HEK293 (cell line): ENCODE measurements at regions not wholly inside any gene's neighbourhood (a gene's known extent, or its start where the extent isn't known, plus 50 kb on each side); places are given as distances from the start of the nearest gene placed in this dataset.

Experiments used
- CTCF ChIA-PET: fragments of 350-600 bp; formaldehyde crosslinking; extraction: SDS; loops from one replicate; lab custom pipeline; 2021; ENCODE audit warnings: antibody characterized with exemption; lab: Yijun Ruan, JAX
- POLR2A ChIA-PET: fragments of 300-600 bp; formaldehyde crosslinking; extraction: SDS; loops from one replicate; lab custom pipeline; 2020; ENCODE audit warnings: antibody characterized with exemption, inconsistent platforms; lab: Yijun Ruan, JAX
- H3K27ac ChIP-seq: fragments of 200-500 bp; sonication (Bioruptor generic); 2 replicates; pipeline ENCODE4 v1.5.1; 2014; ENCODE audit warnings: low read depth, low read length, control low read depth, inconsistent platforms; ENCODE audit errors: extremely low read depth
- H3K36me3 ChIP-seq, 2 experiments: fragments of 200-500 bp in 1 of 2; sonication (Bioruptor generic) in 1 of 2; 1 replicate in 1 of 2; 2 replicates in 1 of 2; pipeline ENCODE4 v1.5.1; 2014 to 2017; ENCODE audit warnings: inconsistent platforms in 2 of 2, low read length in 2 of 2; ENCODE audit not compliant: control insufficient read depth in 2 of 2, insufficient read depth in 1 of 2
- H3K4me1 ChIP-seq: fragments of 200-500 bp; sonication (Bioruptor generic); 2 replicates; pipeline ENCODE4 v1.5.1; 2014; ENCODE audit warnings: mild to moderate bottlenecking, low read length, inconsistent platforms; ENCODE audit not compliant: control insufficient read depth, insufficient read depth
- H3K4me3 ChIP-seq: 2 replicates; pipeline ENCODE4 v1.5.1; 2011; ENCODE audit warnings: low read depth, mild to moderate bottlenecking, control low read depth, low read length, moderate library complexity
- H3K9me3 ChIP-seq: fragments of 200-500 bp; sonication (Bioruptor generic); 2 replicates; pipeline ENCODE4 v1.5.1; 2014; ENCODE audit warnings: low read depth, low read length, inconsistent platforms; ENCODE audit not compliant: control insufficient read depth, insufficient read depth
- GLI2 ChIP-seq: fragments of 450-650 bp; formaldehyde crosslinking; IDR thresholded peaks from 2 replicates; pipeline ENCODE4; 2017; ENCODE audit warnings: missing biosample characterization, missing genetic modification characterization, low read depth, borderline replicate concordance
- GLIS1 ChIP-seq: fragments of 450-650 bp; formaldehyde crosslinking; IDR thresholded peaks from 2 replicates; pipeline ENCODE4 v1.5.1; 2016; ENCODE audit warnings: missing biosample characterization, missing genetic modification characterization
- PATZ1 ChIP-seq: fragments of 450-650 bp; formaldehyde crosslinking; IDR thresholded peaks from 2 replicates; pipeline ENCODE4 v1.5.1; 2016; ENCODE audit warnings: missing biosample characterization, missing genetic modification characterization
- PRDM6 ChIP-seq: fragments of 450-650 bp; formaldehyde crosslinking; IDR thresholded peaks from 2 replicates; pipeline ENCODE4 v1.5.1; 2017; ENCODE audit warnings: missing biosample characterization, missing genetic modification characterization
- RBAK ChIP-seq: fragments of 450-650 bp; formaldehyde crosslinking; IDR thresholded peaks from 2 replicates; pipeline ENCODE4 v1.5.1; 2016; ENCODE audit warnings: missing biosample characterization, missing genetic modification characterization
- YY1 ChIP-seq: fragments of 450-650 bp; formaldehyde crosslinking; IDR thresholded peaks from 2 replicates; pipeline ENCODE4 v1.5.1; 2018; ENCODE audit warnings: missing biosample characterization, missing genetic modification characterization
- ZBTB20 ChIP-seq: fragments of 450-650 bp; formaldehyde crosslinking; IDR thresholded peaks from 2 replicates; pipeline ENCODE4 v1.5.1; 2016; ENCODE audit warnings: missing biosample characterization, missing genetic modification characterization
- ZBTB26 ChIP-seq: fragments of 450-650 bp; formaldehyde crosslinking; optimal IDR thresholded peaks from 2 replicates; pipeline ENCODE3; 2016; ENCODE audit warnings: missing biosample characterization, mild to moderate bottlenecking, missing genetic modification characterization
- ZBTB48 ChIP-seq: fragments of 450-650 bp; formaldehyde crosslinking; IDR thresholded peaks from 2 replicates; pipeline ENCODE4 v1.5.1; 2016; ENCODE audit warnings: missing biosample characterization, missing genetic modification characterization
- ZFP41 ChIP-seq: fragments of 450-650 bp; formaldehyde crosslinking; IDR thresholded peaks from 2 replicates; pipeline ENCODE4 v1.5.1; 2016; ENCODE audit warnings: missing biosample characterization, missing genetic modification characterization, borderline replicate concordance
- ZNF211 ChIP-seq: fragments of 450-650 bp; formaldehyde crosslinking; IDR thresholded peaks from 2 replicates; pipeline ENCODE4 v1.5.1; 2016; ENCODE audit warnings: low read depth, missing biosample characterization, missing genetic modification characterization
- ZNF280C ChIP-seq: fragments of 450-650 bp; formaldehyde crosslinking; IDR thresholded peaks from 2 replicates; pipeline ENCODE4 v1.5.1; 2016; ENCODE audit warnings: missing biosample characterization, missing genetic modification characterization
- ZNF302 ChIP-seq: fragments of 450-650 bp; formaldehyde crosslinking; IDR thresholded peaks from 2 replicates; pipeline ENCODE4 v1.5.1; 2016; ENCODE audit warnings: missing biosample characterization, missing genetic modification characterization, low read depth
- ZNF37A ChIP-seq: fragments of 450-650 bp; IDR thresholded peaks from 2 replicates; pipeline ENCODE4 v1.5.1; 2018; ENCODE audit warnings: missing biosample characterization, missing genetic modification characterization
- ZNF473 ChIP-seq: fragments of 450-650 bp; formaldehyde crosslinking; IDR thresholded peaks from 2 replicates; pipeline ENCODE4 v1.5.1; 2017; ENCODE audit warnings: missing biosample characterization, missing genetic modification characterization
- ZNF510 ChIP-seq: fragments of 450-650 bp; formaldehyde crosslinking; IDR thresholded peaks from 2 replicates; pipeline ENCODE4 v1.5.1; 2018; ENCODE audit warnings: mild to moderate bottlenecking, missing genetic modification characterization, missing biosample characterization; ENCODE audit not compliant: insufficient replicate concordance
- ZNF521 ChIP-seq: fragments of 450-650 bp; formaldehyde crosslinking; IDR thresholded peaks from 2 replicates; pipeline ENCODE4 v1.5.1; 2017; ENCODE audit warnings: missing biosample characterization, mild to moderate bottlenecking, missing genetic modification characterization
- ZNF530 ChIP-seq: fragments of 450-650 bp; formaldehyde crosslinking; IDR thresholded peaks from 2 replicates; pipeline ENCODE4 v1.5.1; 2016; ENCODE audit warnings: low read depth, missing biosample characterization, missing genetic modification characterization
- ZNF549 ChIP-seq: fragments of 450-650 bp; IDR thresholded peaks from 2 replicates; pipeline ENCODE4 v1.5.1; 2018; ENCODE audit warnings: missing biosample characterization, missing genetic modification characterization, mild to moderate bottlenecking, inconsistent platforms, moderate library complexity
- ZNF626 ChIP-seq: fragments of 450-650 bp; sonication (Bioruptor Pico); formaldehyde crosslinking; IDR thresholded peaks from 2 replicates; pipeline ENCODE4 v1.5.1; 2018; ENCODE audit warnings: missing biosample characterization, missing genetic modification characterization, inconsistent platforms
- ZNF660 ChIP-seq: fragments of 450-650 bp; IDR thresholded peaks from 2 replicates; pipeline ENCODE4 v1.5.1; 2018; ENCODE audit warnings: missing biosample characterization, mild to moderate bottlenecking, missing genetic modification characterization
- ZNF768 ChIP-seq: fragments of 450-650 bp; formaldehyde crosslinking; IDR thresholded peaks from 2 replicates; pipeline ENCODE4 v1.5.1; 2018; ENCODE audit warnings: missing biosample characterization, mild to moderate bottlenecking, missing genetic modification characterization
- ZNF792 ChIP-seq: fragments of 450-650 bp; formaldehyde crosslinking; IDR thresholded peaks from 2 replicates; pipeline ENCODE4 v1.5.1; 2016; ENCODE audit warnings: missing biosample characterization, missing genetic modification characterization
- ZSCAN4 ChIP-seq: fragments of 450-650 bp; formaldehyde crosslinking; IDR thresholded peaks from 2 replicates; pipeline ENCODE4 v1.5.1; 2017; ENCODE audit warnings: missing biosample characterization, missing genetic modification characterization
- ZSCAN5A ChIP-seq: fragments of 450-650 bp; formaldehyde crosslinking; IDR thresholded peaks from 2 replicates; pipeline ENCODE4 v1.5.1; 2016; ENCODE audit warnings: missing biosample characterization, missing genetic modification characterization

GRCh38 chr6:140929121-140929520 lies 1203.6 kb upstream of the GJE1 start:
- TF ChIP-seq ZNF280C = no peak
- no peak for TF ChIP-seq ZNF510
- no peak for TF ChIP-seq ZFP41 (tag by site-specific recombination)
- no peak for TF ChIP-seq ZNF302 (tag by site-specific recombination)
- TF ChIP-seq ZNF211 (tag by site-specific recombination) = no peak
- no peak for TF ChIP-seq ZNF549 (tag by site-specific recombination)
- TF ChIP-seq ZNF660 (tag by site-specific recombination) = no peak
- no peak for TF ChIP-seq ZSCAN4 (tag by site-specific recombination)
- no peak for TF ChIP-seq ZNF521 (tag by site-specific recombination)
- no peak for TF ChIP-seq ZBTB26 (tag by site-specific recombination)
- no peak for TF ChIP-seq ZNF792 (tag by site-specific recombination)
- no peak for TF ChIP-seq ZNF37A (tag by site-specific recombination)
- TF ChIP-seq RBAK (tag by site-specific recombination) = no peak
- no peak for TF ChIP-seq GLI2
- no peak for TF ChIP-seq ZSCAN5A (tag by site-specific recombination)
- TF ChIP-seq ZNF626 (tag by site-specific recombination) = no peak
- no peak for TF ChIP-seq ZBTB48 (tag by site-specific recombination)
- Histone ChIP-seq H3K27ac (no peak overlapping the region), H3K36me3 (no peaks in the 10 kb centered on the region), H3K4me3 (no peak overlapping the region), H3K9me3 (no peaks in the 10 kb centered on the region), H3K4me1 (no peaks in the 10 kb centered on the region)
- ChIA-PET POLR2A (no interaction called here), CTCF (interaction anchor here (0.7 to 1.0 kb wide), 2 partner anchors 11 to 165 kb away, joined by 3 read pairs; no protein-coding TSS in a partner anchor)

- H3K9me3 ChIP-seq = no peaks in the 10 kb centered on the region
- POLR2A ChIA-PET = no interaction called here
- no peaks in the 10 kb centered on the region for H3K4me1 ChIP-seq
- H3K4me3 ChIP-seq = no peak overlapping the region
- H3K36me3 ChIP-seq = no peaks in the 10 kb centered on the region
- TF ChIP-seq ZNF530 = no peak
- no peak for TF ChIP-seq ZNF473 (tag by site-specific recombination)
- TF ChIP-seq ZNF768 (tag by site-specific recombination) = no peak
- TF ChIP-seq GLIS1 (tag by site-specific recombination) = no peak
- TF ChIP-seq PATZ1 (tag by site-specific recombination) = no peak
- no peak for TF ChIP-seq PRDM6 (tag by site-specific recombination)
- TF ChIP-seq YY1 (tag by site-specific recombination) = no peak
- TF ChIP-seq ZBTB20 (tag by site-specific recombination) = no peak
- TF ChIP-seq, all 188 proteins: peak for 0
- CTCF ChIA-PET = no interaction called here
- no peak overlapping the region for H3K27ac ChIP-seq
Observed at GRCh38 chr6:140923048-140923447, 1209.7 kb upstream of the GJE1 start.
